ENCODE measurements at regions not wholly inside any gene's neighbourhood (a gene's known extent, or its start where the extent isn't known, plus 50 kb on each side); places are given as distances from the start of the nearest gene placed in this dataset.

GRCh38 chr6:93165850-93166430 is 253.4 kb downstream of the EPHA7 start:
- intact Hi-C loops (cut with DNase I, micrococcal nuclease), result no loop called here
- ATAC-seq (no peak), DNase-seq (no peak)
- no peaks in the 10 kb centered on the region for H3K36me3 ChIP-seq (ENCODE audit: low read depth)
- no peak for TF ChIP-seq CTCF (IDR thresholded peaks at IDR 0.05)
- H3K9me3 ChIP-seq, result no peaks in the 10 kb centered on the region
- H3K4me3 ChIP-seq, result no peak overlapping the region
- H3K4me1 ChIP-seq (ENCODE audit: low read depth), result no peaks in the 10 kb centered on the region

- Histone ChIP-seq H3K36me3 (ENCODE audit: low read depth) (no peaks in the 10 kb centered on the region), H3K4me1 (ENCODE audit: low read depth) (no peaks in the 10 kb centered on the region), H3K9me3 (no peaks in the 10 kb centered on the region), H3K4me3 (no peak overlapping the region)
- ATAC-seq (no peak), DNase-seq (no peak)
- TF ChIP-seq CTCF (IDR thresholded peaks at IDR 0.05), result no peak
- intact Hi-C loops (cut with DNase I, micrococcal nuclease), result no loop called here
Measured at GRCh38 chr6:93164781-93165180, 254.6 kb downstream of the EPHA7 start.

- Histone ChIP-seq H3K36me3 (ENCODE audit: low read depth) (no peaks in the 10 kb centered on the region), H3K4me1 (ENCODE audit: low read depth) (no peaks in the 10 kb centered on the region), H3K4me3 (no peak overlapping the region), H3K9me3 (peaks cover 4% of the 10 kb centered on the region)
- no peak for ATAC-seq
- intact Hi-C loops (cut with DNase I, micrococcal nuclease), result no loop called here
- TF ChIP-seq CTCF (IDR thresholded peaks at IDR 0.05), result no peak
- no peak for DNase-seq
Measured at GRCh38 chr6:93163146-93163545, 256.2 kb downstream of the EPHA7 start.

- intact Hi-C loops (cut with DNase I, micrococcal nuclease), result no loop called here
- H3K4me3 ChIP-seq, result no peak overlapping the region
- no peaks in the 10 kb centered on the region for H3K36me3 ChIP-seq (ENCODE audit: low read depth)
- no peaks in the 10 kb centered on the region for H3K9me3 ChIP-seq
- no peak for TF ChIP-seq CTCF (IDR thresholded peaks at IDR 0.05)
- ATAC-seq, result no peak
- no peaks in the 10 kb centered on the region for H3K4me1 ChIP-seq (ENCODE audit: low read depth)
- no peak for DNase-seq
Measured at GRCh38 chr6:93139408-93140081, 279.8 kb downstream of the EPHA7 start.

GRCh38 chr6:93136111-93136510 is 283.2 kb downstream of the EPHA7 start:
- DNase-seq (no peak), ATAC-seq (no peak)
- TF ChIP-seq CTCF (IDR thresholded peaks at IDR 0.05), result no peak
- intact Hi-C loops (cut with DNase I, micrococcal nuclease), result no loop called here
- H3K4me1 ChIP-seq (ENCODE audit: low read depth), result no peaks in the 10 kb centered on the region
- H3K9me3 ChIP-seq, result no peaks in the 10 kb centered on the region
- H3K36me3 ChIP-seq (ENCODE audit: low read depth), result no peaks in the 10 kb centered on the region
- no peak overlapping the region for H3K4me3 ChIP-seq
